ENCODE measurements at regions not wholly inside any gene's neighbourhood (a gene's known extent, or its start where the extent isn't known, plus 50 kb on each side); places are given as distances from the start of the nearest gene placed in this dataset.
A peak's percentile ranks its signal among the peaks of the same experiment; 100 is the strongest.

DNA sequence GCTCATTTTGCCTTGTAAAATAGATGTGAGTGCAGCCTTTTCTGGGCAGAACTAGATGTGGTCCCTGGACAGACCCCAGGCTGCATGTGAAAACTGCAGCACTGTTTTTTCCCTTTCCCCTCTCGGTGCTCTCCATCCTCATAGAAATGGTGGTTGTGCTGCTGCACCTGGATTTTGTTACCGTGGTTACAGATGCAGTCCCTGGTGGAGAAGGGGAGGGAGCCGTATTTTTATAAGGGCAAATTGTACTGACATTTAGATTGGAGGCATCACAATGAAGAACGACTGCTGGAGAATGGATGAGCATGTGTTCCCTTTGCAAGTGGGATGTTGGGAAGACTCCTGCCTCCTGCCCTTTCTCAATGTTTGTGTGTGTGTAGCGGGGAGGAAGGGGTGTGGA, 469.9 kb downstream of the CCSER2 start:
- ATAC-seq, result no peak

DNA sequence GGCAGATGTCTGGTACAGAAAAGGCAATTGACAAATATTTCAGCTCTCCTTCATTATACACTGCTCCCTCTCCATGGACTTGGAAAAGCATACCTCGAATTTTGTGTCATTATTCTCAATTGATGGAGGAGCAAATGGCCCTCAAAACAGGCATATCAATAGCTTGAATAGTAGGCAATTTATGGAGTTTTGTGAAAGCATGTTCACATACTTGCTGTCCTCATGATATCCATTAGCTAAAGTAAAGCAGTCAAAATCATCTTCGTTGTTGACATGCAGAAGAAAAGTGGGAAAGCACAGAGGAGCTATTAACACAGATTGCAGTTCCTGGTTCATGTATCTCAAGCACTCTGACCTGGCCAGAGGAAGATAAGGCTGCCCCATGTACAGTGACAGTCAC, 472.8 kb downstream of the CCSER2 start:
- no peak for ATAC-seq

DNA sequence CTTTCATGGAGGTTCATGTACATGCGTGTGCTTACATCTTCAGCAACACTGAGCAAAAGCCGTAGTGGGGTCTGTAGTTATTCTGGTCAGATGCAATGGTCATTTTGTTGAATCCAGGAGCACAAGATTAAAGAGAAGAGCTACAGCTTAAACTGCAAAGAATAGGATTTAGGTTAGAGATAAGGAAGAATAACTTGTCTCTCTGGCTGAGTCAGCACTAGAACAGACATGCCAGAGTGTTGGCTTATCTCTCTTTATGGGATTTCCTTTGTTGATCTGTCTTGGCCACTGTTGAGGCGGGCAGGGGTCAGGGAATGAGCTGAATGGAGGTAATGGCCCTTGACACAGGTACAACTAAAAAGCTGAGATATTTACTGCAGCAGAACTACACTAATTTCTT, 473.5 kb downstream of the CCSER2 start:
- ATAC-seq, result no peak

DNA sequence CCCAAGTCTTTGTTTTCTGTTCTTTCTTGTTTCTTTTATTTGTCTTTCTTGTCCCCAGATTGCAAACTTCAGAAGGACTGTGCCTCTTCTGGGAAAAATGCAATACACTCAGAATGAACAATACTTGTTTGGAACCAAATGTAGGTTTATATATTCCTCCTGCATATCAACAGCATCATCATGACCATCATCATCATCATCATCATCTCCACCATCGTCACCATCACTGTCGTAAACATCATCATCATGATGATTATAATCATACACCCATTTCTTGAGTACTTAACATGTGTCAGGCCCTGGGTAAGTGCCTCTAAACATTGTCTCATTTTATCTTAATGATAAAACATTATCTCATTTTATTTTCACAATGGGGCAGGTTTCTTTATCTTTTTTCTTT, 476.8 kb downstream of the CCSER2 start:
- no peak for ATAC-seq

DNA sequence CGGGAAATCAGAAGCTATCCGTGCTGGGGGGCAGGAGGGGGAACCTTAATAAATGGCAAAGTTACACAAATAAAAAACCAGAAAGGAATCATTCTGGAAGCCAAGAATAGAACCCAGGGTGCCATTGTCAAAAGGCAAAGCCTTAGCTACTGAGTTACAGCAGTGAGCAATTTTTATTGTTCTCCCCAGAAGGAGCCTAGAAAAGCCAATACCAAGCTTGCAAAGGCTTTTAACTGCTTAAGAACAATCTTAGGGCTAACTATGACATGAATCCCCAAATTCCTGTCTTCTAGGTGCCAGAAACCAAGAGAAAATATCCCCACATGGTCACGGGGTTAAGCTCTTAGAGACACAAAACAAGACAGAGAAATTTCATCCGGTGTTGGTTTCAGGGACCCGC, 482.7 kb downstream of the CCSER2 start:
- no peak for ATAC-seq

DNA sequence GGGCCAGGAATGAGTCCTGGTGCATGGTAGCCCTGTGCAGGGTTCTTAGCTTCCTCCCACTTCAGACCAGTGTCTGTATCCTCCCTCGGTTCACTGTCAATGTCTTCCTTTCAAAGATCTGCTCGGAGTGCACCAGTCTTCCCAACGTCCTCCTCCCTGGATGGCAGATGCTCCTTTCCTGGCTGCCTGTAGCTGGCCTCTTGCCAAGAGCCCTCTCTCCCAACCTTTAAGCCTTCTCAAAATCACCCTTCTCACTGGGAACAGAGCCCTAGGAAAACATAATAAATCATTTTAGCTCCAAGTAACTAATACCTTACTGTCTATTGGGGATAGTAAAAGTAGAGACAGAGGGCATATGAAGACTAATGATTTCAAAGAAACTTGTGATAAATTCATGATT, 490.6 kb downstream of the CCSER2 start:
- ATAC-seq, result no peak

DNA sequence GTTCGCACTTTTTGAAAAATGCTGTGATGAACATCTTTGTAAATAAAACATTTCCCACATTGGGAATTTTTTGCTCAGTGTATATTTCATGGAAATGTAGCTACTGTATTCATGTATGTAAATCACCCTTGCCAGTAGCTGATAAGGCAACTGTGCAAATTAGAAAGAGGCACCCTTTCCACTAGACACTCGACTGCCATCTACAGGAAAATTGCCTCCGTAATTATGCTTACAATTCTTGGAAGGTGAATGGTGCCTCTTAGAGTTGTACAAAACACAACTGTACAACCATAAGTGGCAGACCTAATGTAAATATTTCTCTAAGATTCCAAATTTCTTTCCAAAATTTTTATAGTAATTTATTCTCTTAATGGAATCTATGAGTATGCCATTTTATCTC, 491.7 kb downstream of the CCSER2 start:
- ATAC-seq, result no peak

DNA sequence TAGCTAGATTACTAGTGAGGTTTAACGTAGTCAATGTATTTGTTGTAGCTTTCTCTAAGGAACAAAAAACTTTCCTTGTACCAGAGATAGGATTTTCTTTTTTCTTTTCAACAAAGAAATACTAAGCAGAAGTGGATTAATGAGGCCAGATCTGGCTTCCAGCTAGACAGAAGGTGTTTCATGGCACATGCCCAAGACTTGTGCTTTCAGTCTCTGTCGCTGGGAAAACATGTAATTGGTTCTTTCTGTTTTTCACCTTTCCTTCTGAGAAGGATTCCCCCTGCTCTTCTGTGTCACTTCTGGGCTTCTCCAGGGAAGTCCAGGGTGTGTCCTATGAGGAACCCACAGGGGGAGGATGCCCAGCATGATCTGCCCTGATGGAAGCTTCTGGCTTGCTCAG, 492.2 kb downstream of the CCSER2 start:
- ATAC-seq, result no peak

DNA sequence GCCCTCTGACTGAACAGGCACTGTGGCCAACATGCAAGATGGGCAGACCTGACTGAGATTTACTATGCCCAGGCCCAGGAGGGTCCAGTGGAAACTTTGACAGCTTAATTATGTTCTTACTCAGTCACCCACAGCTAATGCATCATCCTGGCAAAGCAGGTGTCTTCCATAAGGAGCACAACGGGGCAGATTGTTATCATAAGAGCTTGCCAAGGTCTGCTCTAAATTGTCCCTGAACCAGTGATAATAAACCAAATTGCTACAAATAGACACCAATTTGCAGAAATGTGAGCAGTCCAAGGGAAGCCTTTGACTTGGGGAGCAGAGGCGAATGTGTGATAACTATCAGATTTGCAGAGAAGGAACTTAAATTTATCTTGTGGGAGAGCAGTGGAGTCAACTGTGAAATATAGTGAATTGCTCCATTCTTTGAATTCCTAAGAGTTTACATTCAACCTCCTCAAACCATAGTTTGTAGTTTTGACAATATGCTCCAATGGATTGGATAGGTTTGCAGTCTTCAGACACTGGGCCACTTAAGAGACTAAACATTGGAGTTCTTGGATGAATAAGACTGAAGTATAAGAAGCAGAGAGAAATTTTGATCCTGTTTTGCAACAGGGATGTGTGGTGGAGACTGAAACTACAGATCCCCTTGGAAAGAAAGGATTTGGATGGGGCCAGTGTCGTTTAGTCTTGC, 494.7 kb downstream of the CCSER2 start:
- no peak for ATAC-seq

DNA sequence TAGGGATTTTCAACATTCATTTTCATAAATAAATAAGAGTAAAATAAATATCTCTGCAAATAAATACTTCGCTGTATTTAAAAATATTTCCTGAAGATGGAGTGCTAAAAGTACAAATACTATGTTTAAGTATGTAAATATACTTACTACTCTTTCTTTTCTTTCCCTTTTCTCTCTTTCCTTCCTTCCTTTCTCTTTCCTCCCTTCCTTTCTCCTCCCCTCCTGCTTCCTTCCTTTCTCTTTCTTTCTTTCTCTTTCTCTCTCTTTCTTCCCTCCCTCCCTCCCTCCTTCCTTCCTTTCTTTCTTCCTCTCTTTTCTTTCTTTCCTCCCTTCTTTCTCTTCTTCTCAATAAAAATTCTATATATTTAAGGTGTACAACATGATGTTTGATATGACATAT, 496.1 kb downstream of the CCSER2 start:
- no peak for ATAC-seq

DNA sequence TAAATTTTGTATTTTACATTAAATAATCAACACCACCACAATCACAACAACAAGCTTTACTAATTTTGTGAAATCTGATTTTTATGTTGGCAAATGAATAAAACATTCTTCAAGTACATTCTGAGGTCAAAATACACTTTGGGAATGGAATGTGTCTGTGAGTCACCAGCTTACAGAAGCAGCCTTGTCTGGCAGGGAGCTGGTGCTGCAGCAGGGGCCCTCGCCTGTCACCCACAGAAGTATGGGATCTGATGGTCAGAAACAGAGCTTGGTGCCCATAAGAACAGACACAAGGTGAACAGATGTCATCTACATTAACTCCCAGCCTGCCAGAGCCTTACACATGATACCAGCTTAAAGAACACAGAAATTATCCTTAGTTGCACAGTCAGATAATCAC, 496.9 kb downstream of the CCSER2 start:
- ATAC-seq, result no peak

DNA sequence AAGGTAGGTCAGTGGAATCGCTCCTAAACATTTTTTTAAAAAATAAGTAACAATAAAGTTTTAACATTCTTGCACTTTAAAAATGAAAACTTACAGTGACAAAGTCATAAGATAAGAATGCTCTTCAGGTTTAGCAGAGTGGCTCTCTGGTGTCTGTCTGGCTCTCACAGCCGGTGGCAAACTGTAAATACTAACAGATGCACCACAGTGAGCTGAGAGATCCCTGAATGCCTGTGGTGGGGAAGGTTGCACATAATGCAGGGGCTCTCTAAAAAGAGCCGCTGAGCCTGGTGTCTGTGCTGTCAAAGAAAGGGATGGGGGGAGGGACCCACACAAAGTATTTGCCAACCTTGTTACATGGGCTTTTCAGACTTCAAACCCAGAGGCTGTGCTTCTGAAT, 498.3 kb downstream of the CCSER2 start:
- no peak for ATAC-seq

DNA sequence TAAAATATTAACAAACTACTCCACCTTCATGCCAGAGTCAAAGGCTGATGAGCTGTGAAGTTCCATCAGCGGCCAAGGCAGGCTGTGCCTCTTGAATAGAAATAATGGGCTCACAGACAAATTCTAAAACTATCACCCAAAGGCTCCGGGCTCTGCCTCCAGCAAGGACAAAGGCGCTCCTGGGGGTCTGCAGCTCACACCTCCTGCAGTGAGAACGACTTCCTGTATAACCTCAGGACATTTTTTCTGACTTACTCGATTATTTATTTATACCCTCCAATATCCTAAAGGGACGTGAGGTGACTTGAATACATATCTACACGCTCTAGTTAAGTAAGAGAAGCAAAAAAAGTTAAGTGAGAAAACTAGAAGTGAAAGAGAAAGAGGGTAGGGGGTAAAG, 500.7 kb downstream of the CCSER2 start:
- no peak for ATAC-seq

DNA sequence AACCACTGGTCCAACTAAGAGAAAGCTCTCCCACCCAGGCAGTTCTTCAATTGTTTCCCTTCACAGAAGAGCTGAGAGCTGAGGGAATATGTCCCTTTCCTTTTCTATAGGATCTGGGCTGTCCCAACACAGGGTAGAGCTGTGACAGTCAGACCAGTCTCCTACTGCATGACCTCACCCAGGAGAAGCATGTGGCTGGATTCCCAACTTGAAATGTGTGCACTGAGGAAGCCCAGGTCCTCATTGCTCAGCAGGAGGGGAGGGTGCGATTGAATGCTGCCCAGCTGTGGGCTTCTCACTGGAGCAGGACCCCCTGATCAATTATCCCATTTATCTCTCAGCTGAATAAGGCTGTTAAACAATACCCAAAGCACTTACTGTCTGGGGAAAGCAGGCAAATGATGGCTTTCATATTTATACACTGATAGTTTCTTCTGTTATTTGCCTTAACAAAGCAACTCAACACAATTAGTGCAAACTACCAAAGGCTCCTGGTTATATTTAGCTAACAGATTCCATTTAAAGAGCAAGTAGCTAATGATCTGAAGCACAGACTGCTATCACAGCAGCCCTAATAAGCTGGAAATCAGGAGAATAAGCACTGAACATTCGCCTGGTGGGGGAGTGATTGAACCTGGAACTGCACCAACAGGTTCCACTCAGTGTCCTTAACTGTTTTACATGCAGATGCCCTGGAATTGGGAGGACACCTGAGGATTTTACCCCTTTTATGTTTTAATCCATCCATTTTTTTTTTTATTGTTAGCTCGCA, 508.8 kb downstream of the CCSER2 start:
- no peak for ATAC-seq

DNA sequence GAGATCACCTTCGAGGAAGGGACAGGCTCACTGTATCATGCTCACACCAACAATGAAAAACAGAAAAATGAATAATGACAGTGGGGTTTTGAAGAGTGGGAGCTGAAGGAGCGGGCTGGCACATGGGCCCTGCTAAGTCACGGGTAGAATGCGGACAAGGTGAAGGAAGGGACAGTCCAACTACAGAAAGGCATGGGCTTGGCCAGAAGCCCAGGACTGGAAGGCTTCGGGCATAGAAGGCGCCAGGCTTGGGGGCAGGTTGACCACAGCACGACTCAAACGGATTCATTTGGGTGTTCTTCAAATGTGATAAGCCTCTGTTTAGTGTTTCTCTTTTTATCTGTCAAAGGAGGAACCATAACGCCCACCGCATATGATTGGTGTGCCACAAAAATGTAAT, 509.5 kb downstream of the CCSER2 start:
- ATAC-seq, result no peak

DNA sequence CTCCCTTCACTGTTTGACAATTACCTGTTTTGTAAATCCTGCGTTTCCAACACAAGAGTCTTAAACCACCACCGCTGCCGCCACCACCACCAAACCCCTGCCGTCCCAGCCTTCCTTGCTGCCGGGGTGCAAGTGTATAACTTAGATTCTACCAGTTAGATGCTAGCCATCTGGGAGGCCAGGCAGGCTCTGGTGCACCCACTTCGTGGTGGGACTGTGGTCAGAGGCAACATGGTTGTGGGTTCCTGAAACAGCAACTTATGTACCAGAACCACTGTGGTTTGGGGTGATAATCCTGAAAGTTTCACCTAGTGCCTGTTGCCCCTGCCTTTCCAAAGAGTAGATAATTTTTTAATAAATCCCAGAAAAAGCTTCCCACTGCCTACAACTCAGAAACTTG, 510.5 kb downstream of the CCSER2 start:
- ATAC-seq, result no peak

DNA sequence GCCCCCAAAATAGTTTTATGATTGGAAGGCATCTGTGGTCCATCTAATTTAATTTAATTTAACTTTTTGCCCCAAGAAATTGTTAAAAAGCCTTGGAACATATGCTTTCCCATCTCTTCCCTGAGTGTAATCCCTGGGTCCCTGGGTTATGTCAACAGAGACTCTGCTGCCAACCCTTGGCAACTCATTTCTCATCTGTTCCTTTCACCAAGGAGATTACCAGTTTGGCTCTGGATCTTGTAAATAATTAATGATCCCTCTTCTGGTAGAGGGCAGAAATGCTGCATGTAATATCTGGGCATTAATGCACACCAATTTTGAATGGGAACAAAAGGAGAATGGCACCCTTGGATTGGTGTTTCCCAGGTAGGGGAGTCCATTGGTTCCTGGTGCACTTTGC, 514.2 kb downstream of the CCSER2 start:
- no peak for ATAC-seq

DNA sequence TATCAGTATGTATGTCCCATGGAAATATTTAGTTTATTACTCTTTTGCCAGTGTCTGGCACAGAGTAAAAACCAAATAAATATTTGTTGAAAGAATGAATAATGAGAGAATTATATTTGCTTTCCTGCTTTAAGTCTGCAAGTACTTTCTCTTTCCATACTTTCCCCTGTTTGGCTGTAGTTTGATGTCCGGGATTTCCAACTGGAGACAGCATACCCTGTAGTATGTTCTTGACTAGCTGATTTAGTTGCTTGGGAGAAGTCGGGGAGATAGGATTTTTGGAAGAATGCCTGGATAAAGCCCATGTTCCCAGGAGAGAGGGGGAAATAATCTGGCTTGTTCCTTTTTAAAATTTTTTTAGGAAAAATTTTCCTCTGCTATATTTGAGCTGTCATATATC, 516.1 kb downstream of the CCSER2 start:
- ATAC-seq, result no peak

DNA sequence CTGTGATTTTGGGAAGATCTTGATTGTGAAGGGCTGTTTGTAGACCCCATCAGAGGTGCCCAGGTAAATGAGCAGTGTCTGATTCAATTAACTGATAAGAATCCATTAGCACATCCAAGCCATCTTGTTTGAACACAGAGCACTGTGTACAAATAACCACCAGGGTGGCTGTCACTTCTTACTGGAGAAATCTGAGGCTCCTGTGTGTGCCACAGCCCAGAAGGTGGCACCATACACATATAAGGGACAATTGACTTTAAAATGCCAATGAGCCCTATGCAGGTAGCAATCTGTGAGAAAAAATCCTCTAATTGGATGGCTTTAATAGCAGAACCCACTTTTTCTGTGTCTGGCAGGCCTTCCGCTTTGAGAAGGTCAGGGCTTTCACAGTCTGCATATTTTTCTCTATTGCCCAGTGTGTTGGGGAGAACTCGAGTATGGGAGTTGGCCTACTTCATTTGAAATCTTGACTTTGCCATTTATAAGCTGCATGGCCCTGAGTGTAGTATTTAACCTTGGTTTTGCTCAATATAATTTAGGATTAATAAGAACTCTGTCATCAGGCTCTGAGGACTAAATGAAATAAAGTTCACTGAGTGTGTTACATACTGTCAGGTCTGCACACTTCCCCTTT, 517.4 kb downstream of the CCSER2 start:
- ATAC-seq, result peak; percentile 46

DNA sequence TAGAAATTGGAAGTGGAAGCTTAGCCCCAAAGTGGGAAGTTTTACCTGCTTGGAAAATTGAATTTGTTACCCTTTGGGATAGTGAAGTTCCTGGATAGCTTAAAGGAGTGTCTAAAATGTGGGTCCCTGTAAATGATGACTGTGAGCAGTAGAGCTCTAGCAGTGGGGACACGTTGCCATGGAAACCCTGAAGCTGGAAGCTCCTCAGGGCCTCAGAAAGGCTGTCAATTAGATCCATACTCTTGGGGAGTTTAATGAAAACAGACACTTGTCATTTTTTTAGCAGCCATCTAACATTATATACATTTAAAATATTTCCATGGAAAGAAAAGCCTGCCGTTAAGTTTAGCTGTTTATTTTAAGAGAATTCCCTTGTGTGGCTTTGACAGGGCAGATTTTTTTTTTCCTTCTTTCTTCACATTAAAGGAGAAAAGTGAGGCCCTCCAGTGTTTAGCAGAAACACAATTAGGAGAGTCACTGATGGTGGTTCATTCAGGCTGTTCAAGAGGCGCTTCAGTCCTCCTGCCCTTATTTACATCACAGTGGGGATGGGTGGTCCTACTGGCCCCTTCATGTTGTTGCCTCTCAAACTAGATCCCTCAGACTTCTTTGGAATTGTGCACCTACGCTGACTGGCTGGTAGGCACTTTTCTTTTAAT, 518.4 kb downstream of the CCSER2 start:
- no peak for ATAC-seq

DNA sequence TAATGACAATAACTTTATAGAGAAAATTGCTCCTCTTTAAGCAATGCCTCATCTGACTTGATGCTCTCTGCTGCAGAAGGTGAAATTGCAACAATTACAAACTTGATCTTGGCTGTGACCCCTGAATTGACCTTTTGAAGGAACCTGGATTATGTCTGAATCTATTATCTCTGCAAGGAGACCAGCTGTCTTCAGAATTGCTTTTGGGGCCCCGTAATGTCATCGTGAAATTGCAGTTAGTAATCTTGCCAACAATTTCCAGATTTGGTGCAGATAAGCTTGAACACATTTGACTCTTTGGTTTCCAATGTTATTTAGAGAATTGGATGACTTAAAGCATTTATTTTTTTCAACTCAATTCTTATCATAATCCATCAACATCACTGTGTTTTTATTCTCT, 520.6 kb downstream of the CCSER2 start:
- no peak for ATAC-seq

DNA sequence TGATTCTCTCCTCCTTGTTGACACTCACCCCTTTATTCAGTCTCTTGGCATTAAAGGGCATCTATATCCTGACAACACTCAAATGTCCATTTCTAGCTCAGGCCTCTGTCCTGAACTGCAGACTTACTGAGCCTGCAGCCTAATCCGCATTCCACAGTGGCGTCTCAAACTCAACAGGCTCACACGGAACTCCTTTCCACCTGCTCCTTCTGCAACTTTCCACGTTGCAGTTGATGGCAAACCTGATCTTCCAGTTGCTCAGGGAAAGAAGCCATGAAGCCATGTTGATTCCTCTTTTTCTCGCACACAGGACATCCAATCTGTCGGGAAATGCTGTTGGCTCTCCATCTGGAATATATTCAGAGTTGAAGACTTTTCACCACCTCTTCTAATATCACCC, 522.4 kb downstream of the CCSER2 start:
- ATAC-seq, result no peak

DNA sequence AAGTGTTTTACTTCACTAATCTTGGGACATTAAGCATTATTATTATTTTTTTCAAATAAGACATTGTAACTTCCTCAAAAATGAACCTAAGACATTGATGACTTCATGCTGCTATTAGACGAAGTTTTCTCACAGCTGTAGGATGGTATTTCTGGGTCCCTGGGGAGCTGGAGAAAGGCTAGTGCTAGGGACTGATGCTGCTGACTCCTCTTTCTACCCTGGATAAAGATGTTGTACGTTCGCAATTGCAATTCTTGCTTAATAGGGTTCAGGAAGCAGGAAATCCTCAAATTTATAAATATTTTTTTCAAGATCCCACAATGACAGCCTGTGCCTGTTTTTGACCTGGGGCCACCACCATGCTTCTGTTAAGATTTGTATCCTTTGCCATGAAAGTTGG, 526.0 kb downstream of the CCSER2 start:
- no peak for ATAC-seq

DNA sequence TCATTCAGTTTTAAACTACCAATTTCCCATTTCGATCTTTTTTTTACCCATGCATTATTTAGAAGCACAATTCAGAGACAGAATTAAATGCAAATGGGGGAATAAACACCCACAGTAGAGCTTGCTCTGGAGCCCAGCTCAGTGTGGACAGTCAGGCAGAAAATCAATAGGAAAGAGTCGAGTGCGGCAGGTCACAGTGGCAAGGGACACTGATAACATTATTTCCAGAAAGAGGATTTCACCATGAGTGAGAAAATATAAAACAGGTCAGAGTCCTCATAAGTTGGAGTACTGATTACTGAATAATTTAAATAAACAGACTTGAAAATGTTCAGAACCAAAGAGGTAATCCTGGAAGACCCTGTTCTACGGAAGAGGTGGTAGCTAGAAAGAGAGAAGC, 532.5 kb downstream of the CCSER2 start:
- ATAC-seq, result no peak
